ENCODE measurements at regions not wholly inside any gene's neighbourhood (a gene's known extent, or its start where the extent isn't known, plus 50 kb on each side); places are given as distances from the start of the nearest gene placed in this dataset.
"Not testable (repeated sequence)": the region's sequence is repeated elsewhere in the genome, so short reads cannot be mapped to it uniquely, and the experiment has no call there.

GRCh38 chr5:174828804-174829510 lies 104.6 kb downstream of the MSX2 start:
- peak; percentile 38 for FAIRE-seq

- FAIRE-seq, result no peak
These were observed 103.2 kb downstream of the MSX2 start for GRCh38 chr5:174827558-174827957.

- FAIRE-seq, result no peak
These were observed 101.2 kb downstream of the MSX2 start for GRCh38 chr5:174825587-174825986.

- FAIRE-seq, result no peak
These were observed 94.0 kb downstream of the MSX2 start for GRCh38 chr5:174818430-174818829.

GRCh38 chr5:174817610-174818009 lies 93.2 kb downstream of the MSX2 start:
- FAIRE-seq, result no peak

- FAIRE-seq, result no peak
These were observed 92.5 kb downstream of the MSX2 start for GRCh38 chr5:174816858-174817257.

- no peak for FAIRE-seq
These were observed 87.1 kb downstream of the MSX2 start for GRCh38 chr5:174811438-174811837.

GRCh38 chr5:174810796-174811195 lies 86.4 kb downstream of the MSX2 start:
- FAIRE-seq, result no peak

- no peak for FAIRE-seq
These were observed 83.1 kb downstream of the MSX2 start for GRCh38 chr5:174807471-174807870.

GRCh38 chr5:174806729-174807128 lies 82.3 kb downstream of the MSX2 start:
- FAIRE-seq, result no peak

GRCh38 chr5:174801798-174802197 lies 77.4 kb downstream of the MSX2 start:
- FAIRE-seq, result no peak

- FAIRE-seq, result no peak
These were observed 76.1 kb downstream of the MSX2 start for GRCh38 chr5:174800435-174800834.

- no peak for FAIRE-seq
These were observed 74.7 kb downstream of the MSX2 start for GRCh38 chr5:174799121-174799520.

- FAIRE-seq, result no peak
These were observed 74.2 kb downstream of the MSX2 start for GRCh38 chr5:174798551-174798951.

- FAIRE-seq, result no peak
These were observed 72.4 kb downstream of the MSX2 start for GRCh38 chr5:174796711-174797192.

- no peak for FAIRE-seq
These were observed 70.7 kb downstream of the MSX2 start for GRCh38 chr5:174794931-174795672.

GRCh38 chr5:174793684-174794328 lies 69.4 kb downstream of the MSX2 start:
- FAIRE-seq, result no peak

- no peak for FAIRE-seq
These were observed 68.7 kb downstream of the MSX2 start for GRCh38 chr5:174793076-174793475.

GRCh38 chr5:174792265-174792664 lies 67.9 kb downstream of the MSX2 start:
- FAIRE-seq, result not testable (repeated sequence)

GRCh38 chr5:174790906-174791305 lies 66.5 kb downstream of the MSX2 start:
- FAIRE-seq, result no peak

- FAIRE-seq, result no peak
These were observed 65.2 kb downstream of the MSX2 start for GRCh38 chr5:174789596-174789995.

GRCh38 chr5:174785120-174785680 lies 60.8 kb downstream of the MSX2 start:
- FAIRE-seq, result no peak
